22Rv1 (cell line): ENCODE measurements at regions not wholly inside any gene's neighbourhood (a gene's known extent, or its start where the extent isn't known, plus 50 kb on each side); places are given as distances from the start of the nearest gene placed in this dataset.

ENCODE experiments used
- ZFX ChIP-seq: fragments of 450-650 bp; IDR thresholded peaks from 2 replicates; pipeline ENCODE4 v1.6.1; 2017; ENCODE audit warnings: antibody characterized with exemption, borderline replicate concordance
- TF ChIP-seq, protein P1 (sequence below): fragments of 450-650 bp; IDR thresholded peaks from 2 replicates; pipeline ENCODE4 v1.5.1; 2017; ENCODE audit warnings: mild to moderate bottlenecking

GRCh38 chr11:18878211-18878610, 61.0 kb downstream of the MRGPRX1 start:
- TF ChIP-seq, protein P1, sequence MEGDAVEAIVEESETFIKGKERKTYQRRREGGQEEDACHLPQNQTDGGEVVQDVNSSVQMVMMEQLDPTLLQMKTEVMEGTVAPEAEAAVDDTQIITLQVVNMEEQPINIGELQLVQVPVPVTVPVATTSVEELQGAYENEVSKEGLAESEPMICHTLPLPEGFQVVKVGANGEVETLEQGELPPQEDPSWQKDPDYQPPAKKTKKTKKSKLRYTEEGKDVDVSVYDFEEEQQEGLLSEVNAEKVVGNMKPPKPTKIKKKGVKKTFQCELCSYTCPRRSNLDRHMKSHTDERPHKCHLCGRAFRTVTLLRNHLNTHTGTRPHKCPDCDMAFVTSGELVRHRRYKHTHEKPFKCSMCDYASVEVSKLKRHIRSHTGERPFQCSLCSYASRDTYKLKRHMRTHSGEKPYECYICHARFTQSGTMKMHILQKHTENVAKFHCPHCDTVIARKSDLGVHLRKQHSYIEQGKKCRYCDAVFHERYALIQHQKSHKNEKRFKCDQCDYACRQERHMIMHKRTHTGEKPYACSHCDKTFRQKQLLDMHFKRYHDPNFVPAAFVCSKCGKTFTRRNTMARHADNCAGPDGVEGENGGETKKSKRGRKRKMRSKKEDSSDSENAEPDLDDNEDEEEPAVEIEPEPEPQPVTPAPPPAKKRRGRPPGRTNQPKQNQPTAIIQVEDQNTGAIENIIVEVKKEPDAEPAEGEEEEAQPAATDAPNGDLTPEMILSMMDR, result no peak
- no peak for TF ChIP-seq ZFX
